ENCODE measurements at regions not wholly inside any gene's neighbourhood (a gene's known extent, or its start where the extent isn't known, plus 50 kb on each side); places are given as distances from the start of the nearest gene placed in this dataset.

DNA sequence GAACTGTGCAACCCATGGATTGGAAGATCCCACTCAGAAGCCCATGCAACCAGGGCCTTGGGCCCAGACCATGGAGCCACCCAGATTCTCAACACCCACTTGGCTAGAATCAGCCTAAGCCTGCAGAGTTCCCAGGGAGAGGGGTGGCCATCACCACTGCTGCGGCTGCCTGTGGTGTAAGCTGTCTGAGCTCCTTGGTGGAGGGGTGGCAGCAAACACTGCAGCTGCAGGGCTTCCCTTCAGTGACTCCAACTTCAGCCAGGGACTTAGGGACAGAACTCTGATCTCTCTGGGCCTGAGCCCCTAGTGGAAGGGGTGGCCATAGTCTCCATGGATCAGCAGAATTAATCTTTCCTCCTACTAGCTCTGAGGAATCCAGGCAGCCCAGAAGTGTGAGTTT is 72.5 kb downstream of the RAD51AP2 start:
- ATAC-seq (no peak), DNase-seq (ENCODE audit: low read depth, low spot score) (no peak)
- CTCF ChIA-PET, result no interaction called here
- TF ChIP-seq, protein P1, sequence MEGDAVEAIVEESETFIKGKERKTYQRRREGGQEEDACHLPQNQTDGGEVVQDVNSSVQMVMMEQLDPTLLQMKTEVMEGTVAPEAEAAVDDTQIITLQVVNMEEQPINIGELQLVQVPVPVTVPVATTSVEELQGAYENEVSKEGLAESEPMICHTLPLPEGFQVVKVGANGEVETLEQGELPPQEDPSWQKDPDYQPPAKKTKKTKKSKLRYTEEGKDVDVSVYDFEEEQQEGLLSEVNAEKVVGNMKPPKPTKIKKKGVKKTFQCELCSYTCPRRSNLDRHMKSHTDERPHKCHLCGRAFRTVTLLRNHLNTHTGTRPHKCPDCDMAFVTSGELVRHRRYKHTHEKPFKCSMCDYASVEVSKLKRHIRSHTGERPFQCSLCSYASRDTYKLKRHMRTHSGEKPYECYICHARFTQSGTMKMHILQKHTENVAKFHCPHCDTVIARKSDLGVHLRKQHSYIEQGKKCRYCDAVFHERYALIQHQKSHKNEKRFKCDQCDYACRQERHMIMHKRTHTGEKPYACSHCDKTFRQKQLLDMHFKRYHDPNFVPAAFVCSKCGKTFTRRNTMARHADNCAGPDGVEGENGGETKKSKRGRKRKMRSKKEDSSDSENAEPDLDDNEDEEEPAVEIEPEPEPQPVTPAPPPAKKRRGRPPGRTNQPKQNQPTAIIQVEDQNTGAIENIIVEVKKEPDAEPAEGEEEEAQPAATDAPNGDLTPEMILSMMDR (IDR thresholded peaks at IDR 0.05), result no peak
- TF ChIP-seq SIN3A (IDR thresholded peaks at IDR 0.05; ENCODE audit: borderline replicate concordance, insufficient read depth, low read depth, low read length) (no peak), POLR2AphosphoS5 (IDR thresholded peaks at IDR 0.05; ENCODE audit: low read depth, low read length) (no peak), REST (IDR thresholded peaks at IDR 0.05; ENCODE audit: insufficient read depth in 1 of 2, low read depth in 2 of 2, low read length in 1 of 2) (no peak), TCF7L2 (IDR thresholded peaks at IDR 0.05; ENCODE audit: low read depth, low read length) (no peak)
- POLR2A ChIA-PET, result no interaction called here
- Histone ChIP-seq H3K36me3 (ENCODE audit: control insufficient read depth, insufficient read depth, low read length) (no peaks in the 10 kb centered on the region), H3K27me3 (ENCODE audit: control insufficient read depth, insufficient read depth, low read length) (no peaks in the 10 kb centered on the region), H3K4me3 (ENCODE audit: low read depth in 2 of 2, low read length in 2 of 2) (no peak overlapping the region), H3K9me3 (ENCODE audit: control insufficient read depth, insufficient read depth, low read depth, low read length) (no peaks in the 10 kb centered on the region), H3K27ac (ENCODE audit: low read length) (no peak overlapping the region), H3K4me1 (ENCODE audit: control insufficient read depth, insufficient read depth, low read length) (no peaks in the 10 kb centered on the region)
- BruUV-seq (replicated peaks), result no TSS peak
- in situ Hi-C loops (cut with HindIII; ENCODE audit: low pct_unique_long_range_greater_than_20kb, low sequenced_read_pairs), result no loop called here
- intact Hi-C loops (cut with micrococcal nuclease; ENCODE audit: unreplicated experiment), result no loop called here

DNA sequence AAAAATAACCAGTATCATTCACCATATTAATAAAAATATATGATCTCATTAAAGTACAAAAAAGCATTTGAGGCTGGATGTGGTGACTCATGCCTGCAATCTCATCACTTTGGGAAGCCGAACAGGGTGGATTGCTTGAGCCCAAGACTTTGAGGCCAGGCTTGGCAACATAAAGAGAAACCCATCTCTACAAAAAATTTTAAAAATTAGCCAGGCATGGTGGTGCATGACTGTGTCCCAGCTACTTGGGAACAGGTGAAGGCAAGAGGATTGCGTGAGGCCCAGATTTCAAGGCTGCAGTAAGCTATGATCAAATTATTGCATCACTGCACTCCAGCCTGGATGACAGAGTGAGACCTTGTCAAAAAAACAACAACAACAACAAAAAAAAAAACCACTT is 75.9 kb downstream of the RAD51AP2 start:
- POLR2A ChIA-PET, result no interaction called here
- in situ Hi-C loops (cut with HindIII; ENCODE audit: low pct_unique_long_range_greater_than_20kb, low sequenced_read_pairs) (no loop called here), intact Hi-C loops (cut with micrococcal nuclease; ENCODE audit: unreplicated experiment) (no loop called here)
- CTCF ChIA-PET, result no interaction called here
- DNase-seq (ENCODE audit: low read depth, low spot score) (no peak), ATAC-seq (no peak)
- Histone ChIP-seq H3K4me1 (ENCODE audit: control insufficient read depth, insufficient read depth, low read length) (no peaks in the 10 kb centered on the region), H3K27ac (ENCODE audit: low read length) (no peak overlapping the region), H3K27me3 (ENCODE audit: control insufficient read depth, insufficient read depth, low read length) (no peaks in the 10 kb centered on the region), H3K36me3 (ENCODE audit: control insufficient read depth, insufficient read depth, low read length) (no peaks in the 10 kb centered on the region), H3K9me3 (ENCODE audit: control insufficient read depth, insufficient read depth, low read depth, low read length) (no peaks in the 10 kb centered on the region), H3K4me3 (ENCODE audit: low read depth in 2 of 2, low read length in 2 of 2) (no peak overlapping the region)
- TF ChIP-seq POLR2AphosphoS5 (IDR thresholded peaks at IDR 0.05; ENCODE audit: low read depth, low read length) (no peak), TCF7L2 (IDR thresholded peaks at IDR 0.05; ENCODE audit: low read depth, low read length) (no peak), REST (IDR thresholded peaks at IDR 0.05; ENCODE audit: insufficient read depth in 1 of 2, low read depth in 2 of 2, low read length in 1 of 2) (no peak), SIN3A (IDR thresholded peaks at IDR 0.05; ENCODE audit: borderline replicate concordance, insufficient read depth, low read depth, low read length) (no peak)
- TF ChIP-seq, protein P1 (IDR thresholded peaks at IDR 0.05), result no peak
- no TSS peak for BruUV-seq (replicated peaks)

Data from Panc1 (cell line).